HepG2 (cell line): ENCODE measurements at regions not wholly inside any gene's neighbourhood (a gene's known extent, or its start where the extent isn't known, plus 50 kb on each side); places are given as distances from the start of the nearest gene placed in this dataset.

ENCODE experiments used
- ATAC-seq: fragments of 200-7000 bp; cut with Tn5 transposase; 3 replicates; pipeline ENCODE4 v1.9.1; 2020; ENCODE audit warnings: mild to moderate bottlenecking, moderate library complexity
- BruUV-seq: library from RNA; stranded (reverse); fragments of 400-500 nt; replicated peaks from 2 replicates; lab custom pipeline; 2021; lab: Mats Ljungman, UMichigan
- CTCF ChIA-PET: fragments of 300-600 bp; formaldehyde crosslinking; extraction: SDS; loops from one replicate; lab custom pipeline; 2021; ENCODE audit warnings: low total read pairs, inconsistent platforms, low intra/inter-chr PET ratio; lab: Yijun Ruan, JAX
- POLR2A ChIA-PET: fragments of 350-600 bp; sonication (Branson Sonifier 250); formaldehyde crosslinking; loops from one replicate; lab custom pipeline; 2020; ENCODE audit warnings: antibody characterized with exemption, inconsistent platforms; lab: Yijun Ruan, JAX
- DNase-seq: peaks from one replicate; pipeline ENCODE4 v3.0.0-alpha.2; 2015; ENCODE audit warnings: low spot score
- FAIRE-seq: peaks from 3 replicates; lab custom pipeline; 2011; peaks lifted over from hg19 to GRCh38; lab: Jason Lieb, UNC
- H2AFZ ChIP-seq: one replicate; pipeline ENCODE4 v1.6.1; 2011; ENCODE audit warnings: low read length, inconsistent platforms
- H3K27ac ChIP-seq: fragments of 300-600 bp; 3 replicates; pipeline ENCODE4 v1.8.0; 2011; ENCODE audit warnings: mixed run types, mild to moderate bottlenecking, mixed read lengths, low read length, inconsistent platforms; ENCODE audit not compliant: insufficient read depth; ENCODE audit errors: extremely low read length
- H3K27me3 ChIP-seq, 2 experiments: fragments of 200-600 bp in 1 of 2; 2 replicates in 1 of 2; 3 replicates in 1 of 2; pipeline versions ENCODE4 v1.6.0 to v1.8.0; 2011; ENCODE audit warnings: low read length in 2 of 2, mild to moderate bottlenecking in 2 of 2, moderate library complexity in 2 of 2, inconsistent platforms in 1 of 2; ENCODE audit not compliant: insufficient read depth in 2 of 2, control insufficient read depth in 1 of 2
- H3K36me3 ChIP-seq, 2 experiments: fragments of 200-600 bp in 1 of 2; replicated peaks in 1 of 2; 2 replicates in 1 of 2; 3 replicates in 1 of 2; pipeline versions ENCODE4 v1.5.1 to v1.8.0; 2011; ENCODE audit warnings: low read length in 2 of 2, inconsistent platforms in 1 of 2; ENCODE audit not compliant: insufficient read depth in 2 of 2, control insufficient read depth in 1 of 2
- H3K4me1 ChIP-seq: 2 replicates; pipeline ENCODE4 v1.5.1; 2012; ENCODE audit warnings: low read length, inconsistent platforms; ENCODE audit not compliant: insufficient read depth
- H3K4me2 ChIP-seq: 2 replicates; pipeline ENCODE4 v1.6.0; 2011; ENCODE audit warnings: low read depth, low read length, inconsistent platforms
- H3K4me3 ChIP-seq, 3 experiments: fragments of 200-600 bp in 1 of 3; sonication (generic), shearing (Covaris generic) in 1 of 3; replicated peaks in 1 of 3; 2 replicates each; pipeline ENCODE4 v1.5.1; 2011 to 2016; ENCODE audit warnings: low read length in 3 of 3, inconsistent platforms in 2 of 3, low read depth in 2 of 3, mild to moderate bottlenecking in 2 of 3, control low read depth in 1 of 3, mixed read lengths in 1 of 3; ENCODE audit not compliant: insufficient read depth in 1 of 3
- H3K79me2 ChIP-seq: one replicate; pipeline ENCODE4 v1.6.1; 2011; ENCODE audit warnings: low read length, inconsistent platforms; ENCODE audit not compliant: insufficient read depth
- H3K9ac ChIP-seq: 2 replicates; pipeline ENCODE4 v1.6.0; 2011; ENCODE audit warnings: mild to moderate bottlenecking, low read depth, low read length, inconsistent platforms; ENCODE audit not compliant: insufficient read depth
- H3K9me3 ChIP-seq: 2 replicates; pipeline ENCODE4 v1.5.1; 2012; ENCODE audit warnings: mild to moderate bottlenecking, low read length
- H4K20me1 ChIP-seq: 2 replicates; pipeline ENCODE4 v1.6.0; 2011; ENCODE audit warnings: inconsistent platforms, mild to moderate bottlenecking, low read length, moderate library complexity; ENCODE audit not compliant: insufficient read depth
- DDIT3 ChIP-seq: sonication (generic); formaldehyde crosslinking; IDR thresholded peaks from 2 replicates; pipeline ENCODE4 v1.4.0; 2020; ENCODE audit warnings: mild to moderate bottlenecking, missing genetic modification reagents
- ELK4 ChIP-seq: sonication (generic); formaldehyde crosslinking; IDR thresholded peaks from 2 replicates; pipeline ENCODE4 v1.9.0; 2021; ENCODE audit warnings: missing genetic modification reagents, borderline replicate concordance
- FOXO4 ChIP-seq: sonication (generic); formaldehyde crosslinking; conservative IDR thresholded peaks from 2 replicates; pipeline ENCODE4 v1.8.1; 2023; ENCODE audit warnings: missing genetic modification reagents
- HNRNPLL ChIP-seq: fragments of 200-400 bp; formaldehyde crosslinking; IDR thresholded peaks from 2 replicates; pipeline ENCODE4 v1.6.1; 2017; ENCODE audit warnings: mild to moderate bottlenecking, low read depth, low read length; ENCODE audit not compliant: poor library complexity, severe bottlenecking
- IKZF5 ChIP-seq: IDR thresholded peaks from 2 replicates; pipeline ENCODE4 v1.6.1; 2018; ENCODE audit warnings: missing genetic modification reagents, mild to moderate bottlenecking, missing compliant biosample characterization
- KLF6 ChIP-seq: IDR thresholded peaks from 2 replicates; pipeline ENCODE4 v1.8.0; 2016; ENCODE audit warnings: missing biosample characterization, missing genetic modification reagents
- KLF9 ChIP-seq: IDR thresholded peaks from 2 replicates; pipeline ENCODE4 v1.6.1; 2016; ENCODE audit warnings: low read depth
- RFX5 ChIP-seq: IDR thresholded peaks from 2 replicates; pipeline ENCODE4 v1.6.1; 2011; ENCODE audit warnings: low read depth, low read length, improper control_type of control experiment
- ZNF101 ChIP-seq: sonication (generic); formaldehyde crosslinking; IDR thresholded peaks from 2 replicates; pipeline ENCODE4 v1.4.0; 2020; ENCODE audit warnings: mild to moderate bottlenecking, low read depth, missing genetic modification reagents, borderline replicate concordance
- ZNF264 ChIP-seq: sonication (generic); formaldehyde crosslinking; IDR thresholded peaks from 2 replicates; pipeline ENCODE4 v1.4.0; 2020; ENCODE audit warnings: missing genetic modification reagents
- ZNF382 ChIP-seq: sonication (generic); formaldehyde crosslinking; IDR thresholded peaks from 2 replicates; pipeline ENCODE4 v1.5.0; 2020; ENCODE audit warnings: missing genetic modification reagents, mild to moderate bottlenecking, borderline replicate concordance
- ZNF713 ChIP-seq: sonication (generic); formaldehyde crosslinking; IDR thresholded peaks from 2 replicates; pipeline ENCODE4 v1.4.0; 2020; ENCODE audit warnings: mild to moderate bottlenecking, missing genetic modification reagents
- ZNF891 ChIP-seq: sonication (generic); formaldehyde crosslinking; IDR thresholded peaks from 2 replicates; pipeline ENCODE4 v1.5.0; 2020; ENCODE audit warnings: mild to moderate bottlenecking, missing genetic modification reagents
- WGBS: methylation state at CpG from one replicate; pipeline ENCODE4 v1.1.6; 2017; ENCODE audit warnings: low lambda C conversion rate; 5-methylcytosine and 5-hydroxymethylcytosine counted together
- in situ Hi-C: cut with HindIII; loops from 2 replicates; pipeline ENCODE4 v1.10.0; 2017; ENCODE audit warnings: low pct_unique_long_range_greater_than_20kb; ENCODE audit not compliant: extremely low pct_ligation_motif_present
- intact Hi-C: fragments of 100-400 bp; cut with micrococcal nuclease; formaldehyde crosslinking; loops from one replicate; pipeline ENCODE4 v1.10.0; 2022; ENCODE audit not compliant: unreplicated experiment

GRCh38 chr6:15818044-15818443 is 155.2 kb upstream of the DTNBP1 start:
- Histone ChIP-seq H3K27me3 (peaks cover 3 to 27% of the 10 kb centered on the region in 2 experiments; a peak in 4 of 5 replicates), H3K79me2 (no peaks in the 10 kb centered on the region), H2AFZ (no peak overlapping the region), H3K27ac (no peak overlapping the region), H3K4me3 (no peak overlapping the region), H3K36me3 (no peaks in the 10 kb centered on the region), H3K9me3 (no peaks in the 10 kb centered on the region), H4K20me1 (no peaks in the 10 kb centered on the region), H3K4me1 (no peaks in the 10 kb centered on the region), H3K4me2 (no peak overlapping the region), H3K9ac (no peak overlapping the region)
- intact Hi-C loops: no loop called here
- in situ Hi-C loops: no loop called here
- CTCF ChIA-PET: no interaction called here
- 27% methylated on average over 7 of the region's 7 CpGs for WGBS
- ATAC-seq (no peak), DNase-seq (no peak), FAIRE-seq (no peak)
- no peak for TF ChIP-seq ZNF382
- TF ChIP-seq HNRNPLL: no peak
- BruUV-seq: no TSS peak
- POLR2A ChIA-PET: no interaction called here

GRCh38 chr6:15817100-15817499 is 154.3 kb upstream of the DTNBP1 start:
- ChIA-PET POLR2A (no interaction called here), CTCF (no interaction called here)
- Histone ChIP-seq H3K4me1 (no peaks in the 10 kb centered on the region), H3K9ac (no peak overlapping the region), H3K4me2 (no peak overlapping the region), H3K79me2 (no peaks in the 10 kb centered on the region), H3K9me3 (no peaks in the 10 kb centered on the region), H3K27me3 (peaks cover 3 to 26% of the 10 kb centered on the region in 2 experiments; a peak in 4 of 5 replicates), H3K4me3 (no peak overlapping the region), H3K36me3 (no peaks in the 10 kb centered on the region), H2AFZ (no peak overlapping the region), H4K20me1 (no peaks in the 10 kb centered on the region), H3K27ac (no peak overlapping the region)
- DNase-seq (no peak), FAIRE-seq (no peak), ATAC-seq (no peak)
- no TSS peak for BruUV-seq
- WGBS: 25% methylated on average over 4 of the region's 4 CpGs
- intact Hi-C loops: no loop called here
- in situ Hi-C loops: no loop called here
- TF ChIP-seq FOXO4 (CRISPR knock-in tag): no peak
- no peak for TF ChIP-seq DDIT3
- TF ChIP-seq ZNF101 (CRISPR knock-in tag): no peak
- TF ChIP-seq KLF6 (CRISPR knock-in tag): no peak
- no peak for TF ChIP-seq RFX5
- no peak for TF ChIP-seq ZNF891 (CRISPR knock-in tag)
- TF ChIP-seq KLF9 (CRISPR knock-in tag): no peak
- no peak for TF ChIP-seq IKZF5 (CRISPR knock-in tag)
- TF ChIP-seq ZNF713 (CRISPR knock-in tag): no peak
- TF ChIP-seq ELK4 (CRISPR knock-in tag): no peak
- TF ChIP-seq ZNF264: no peak
